SK-N-SH (cell line): ENCODE measurements at regions not wholly inside any gene's neighbourhood (a gene's known extent, or its start where the extent isn't known, plus 50 kb on each side); places are given as distances from the start of the nearest gene placed in this dataset.

Experiments
- CTCF ChIA-PET: fragments of 300-600, 350-600 bp; formaldehyde crosslinking; extraction: SDS; loops from one replicate; lab custom pipeline; 2021; lab: Yijun Ruan, JAX
- POLR2A ChIA-PET: fragments of 350-600 bp; sonication (Branson Sonifier 250); formaldehyde crosslinking; extraction: SDS; loops from one replicate; lab custom pipeline; 2020; ENCODE audit warnings: antibody characterized with exemption, inconsistent platforms; lab: Yijun Ruan, JAX
- DNase-seq: peaks from one replicate; pipeline ENCODE4 v3.0.0; 2012
- H2AFZ ChIP-seq: fragments of 200-600 bp; sonication (generic); 2 replicates; pipeline ENCODE4 v1.8.1; 2016; ENCODE audit warnings: antibody characterized with exemption, mild to moderate bottlenecking, low read depth
- H3F3A ChIP-seq: fragments of 200-600 bp; sonication (generic); replicated peaks from 2 replicates; pipeline ENCODE3; 2016; ENCODE audit warnings: antibody characterized with exemption, mild to moderate bottlenecking; ENCODE audit not compliant: insufficient read depth
- H3K27ac ChIP-seq, 2 experiments: fragments of 200-500 bp in 1 of 2; fragments of 200-600 bp in 1 of 2; sonication (Bioruptor generic) in 1 of 2; sonication (generic), shearing (Covaris generic) in 1 of 2; 2 replicates each; pipeline versions ENCODE4 v1.5.1 to v1.6.1; 2014 to 2016; ENCODE audit warnings: low read depth in 2 of 2, inconsistent platforms in 1 of 2, low read length in 1 of 2, mild to moderate bottlenecking in 1 of 2, mixed read lengths in 1 of 2
- H3K27me3 ChIP-seq: fragments of 200-600 bp; sonication (generic), shearing (Covaris generic); 2 replicates; pipeline ENCODE4 v1.6.1; 2016; ENCODE audit warnings: mixed run types; ENCODE audit not compliant: insufficient read depth
- H3K36me3 ChIP-seq, 2 experiments: fragments of 200-500 bp in 1 of 2; fragments of 200-600 bp in 1 of 2; sonication (Bioruptor generic) in 1 of 2; sonication (generic) in 1 of 2; replicated peaks in 1 of 2; 2 replicates each; pipeline versions ENCODE3 to v1.5.1; 2014 to 2016; ENCODE audit warnings: low read length in 1 of 2, mild to moderate bottlenecking in 1 of 2; ENCODE audit not compliant: insufficient read depth in 2 of 2, control insufficient read depth in 1 of 2
- H3K4me1 ChIP-seq, 2 experiments: fragments of 200-500 bp in 1 of 2; fragments of 200-600 bp in 1 of 2; sonication (Bioruptor generic) in 1 of 2; sonication (generic), shearing (Covaris generic) in 1 of 2; 2 replicates each; pipeline versions ENCODE4 v1.5.1 to v1.6.1; 2014 to 2016; ENCODE audit warnings: low read depth in 1 of 2, low read length in 1 of 2, mixed run types in 1 of 2; ENCODE audit not compliant: insufficient read depth in 2 of 2, control insufficient read depth in 1 of 2
- H3K4me2 ChIP-seq: fragments of 200-600 bp; sonication (generic), shearing (Covaris generic); 2 replicates; pipeline ENCODE4 v1.6.1; 2017; ENCODE audit warnings: mixed run types
- H3K4me3 ChIP-seq, 2 experiments: fragments of 200-500 bp in 1 of 2; fragments of 200-600 bp in 1 of 2; sonication (Bioruptor generic) in 1 of 2; sonication (generic), shearing (Covaris generic) in 1 of 2; 2 replicates each; pipeline versions ENCODE4 v1.5.1 to v1.8.1; 2014 to 2016; ENCODE audit warnings: low read depth in 2 of 2, inconsistent platforms in 1 of 2, low read length in 1 of 2, mild to moderate bottlenecking in 1 of 2, mixed read lengths in 1 of 2, moderate library complexity in 1 of 2
- H3K79me2 ChIP-seq: fragments of 200-600 bp; sonication (generic); 2 replicates; pipeline ENCODE4 v1.8.1; 2017; ENCODE audit warnings: mild to moderate bottlenecking; ENCODE audit not compliant: insufficient read depth
- H3K9ac ChIP-seq: fragments of 200-600 bp; sonication (generic); 2 replicates; pipeline ENCODE4 v1.6.1; 2017; ENCODE audit warnings: mixed run types
- H3K9me2 ChIP-seq: fragments of 200-600 bp; sonication (generic); 2 replicates; pipeline ENCODE4 v1.6.1; 2017; ENCODE audit warnings: mixed run types
- H3K9me3 ChIP-seq: fragments of 200-600 bp; sonication (generic); 2 replicates; pipeline ENCODE4 v1.6.1; 2017; ENCODE audit warnings: mixed run types, mild to moderate bottlenecking, moderate library complexity
- H4K20me1 ChIP-seq: fragments of 200-600 bp; sonication (generic); 2 replicates; pipeline ENCODE4 v1.6.1; 2017; ENCODE audit warnings: mild to moderate bottlenecking, mixed run types; ENCODE audit not compliant: insufficient read depth
- ELF1 ChIP-seq: IDR thresholded peaks from 2 replicates; pipeline ENCODE4 v1.4.0; 2012
- FOSL2 ChIP-seq: IDR thresholded peaks from 2 replicates; pipeline ENCODE4 v1.4.0; 2012; ENCODE audit warnings: low read depth, mild to moderate bottlenecking, moderate library complexity, borderline replicate concordance
- IRF3 ChIP-seq: fragments of 150-350 bp; IDR thresholded peaks from 2 replicates; pipeline ENCODE4 v1.6.1; 2016; ENCODE audit warnings: mild to moderate bottlenecking, low read depth, low read length
- JUND ChIP-seq: IDR thresholded peaks from 2 replicates; pipeline ENCODE4 v1.4.0; 2012
- MXI1 ChIP-seq: IDR thresholded peaks from 2 replicates; pipeline ENCODE4 v1.6.1; 2012; ENCODE audit warnings: mild to moderate bottlenecking, low read depth, low read length, improper control_type of control experiment
- NRF1 ChIP-seq: IDR thresholded peaks from 2 replicates; pipeline ENCODE4 v1.6.1; 2012; ENCODE audit warnings: low read depth, mild to moderate bottlenecking, low read length
- POLR2AphosphoS5 ChIP-seq: IDR thresholded peaks from 2 replicates; pipeline ENCODE4 v1.6.1; 2012; ENCODE audit warnings: low read depth, low read length
- RAD21 ChIP-seq: IDR thresholded peaks from 2 replicates; pipeline ENCODE4 v1.6.1; 2012; ENCODE audit warnings: mild to moderate bottlenecking, low read length
- RFX5 ChIP-seq: IDR thresholded peaks from 2 replicates; pipeline ENCODE4 v1.6.1; 2012; ENCODE audit warnings: mild to moderate bottlenecking, improper control_type of control experiment, low read length
- SMC3 ChIP-seq: IDR thresholded peaks from 2 replicates; pipeline ENCODE4 v1.6.1; 2012; ENCODE audit warnings: low read depth, low read length, improper control_type of control experiment
- TAF1 ChIP-seq: IDR thresholded peaks from 2 replicates; pipeline ENCODE4 v1.6.1; 2012; ENCODE audit warnings: low read depth, mild to moderate bottlenecking, low read length, moderate library complexity, borderline replicate concordance
- YY1 ChIP-seq: IDR thresholded peaks from 2 replicates; pipeline ENCODE4 v1.4.0; 2012; ENCODE audit warnings: low read depth, mild to moderate bottlenecking
- WGBS: methylation state at CpG from one replicate; pipeline ENCODE4 v1.1.6; 2017; ENCODE audit warnings: low lambda C conversion rate; 5-methylcytosine and 5-hydroxymethylcytosine counted together
- TF ChIP-seq, protein P1 (sequence below): IDR thresholded peaks from 2 replicates; pipeline ENCODE4 v1.4.0; 2012; ENCODE audit warnings: low read depth
- TF ChIP-seq, protein P2 (sequence below): IDR thresholded peaks from 2 replicates; pipeline ENCODE4 v1.4.0; 2012; ENCODE audit warnings: low read depth, borderline replicate concordance
- TF ChIP-seq, protein P3 (sequence below): fragments of 150-350 bp; IDR thresholded peaks from 2 replicates; pipeline ENCODE4 v1.6.1; 2017; ENCODE audit warnings: antibody characterized with exemption, low read length, low read depth, borderline replicate concordance
- TF ChIP-seq, protein P4 (sequence below): IDR thresholded peaks from 2 replicates; pipeline ENCODE4; 2012

DNA sequence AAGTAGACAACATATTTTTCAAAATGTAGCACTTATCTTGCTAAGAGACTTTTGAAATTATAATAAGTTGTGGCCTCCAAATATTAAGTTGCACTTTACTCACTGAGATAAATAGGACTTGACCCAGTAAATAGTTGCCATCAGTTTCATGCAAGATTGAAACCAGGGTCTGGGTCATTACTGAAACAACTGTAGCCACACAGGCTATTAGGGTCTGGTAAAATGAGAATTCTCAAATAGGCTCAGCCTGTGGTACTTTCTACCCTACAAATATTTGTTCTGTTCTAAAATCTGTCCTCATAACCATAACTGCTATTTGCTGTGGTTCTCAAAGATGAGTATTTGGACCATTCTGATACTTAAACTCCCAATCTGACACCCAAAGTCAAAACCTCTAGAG, 115.4 kb upstream of the STK17B start:
- H3K79me2 ChIP-seq = no peaks in the 10 kb centered on the region
- no peaks in the 10 kb centered on the region for H3K36me3 ChIP-seq
- no peaks in the 10 kb centered on the region for H4K20me1 ChIP-seq
- peaks cover 16% of the 10 kb centered on the region for H3F3A ChIP-seq
- H3K9me2 ChIP-seq = no peaks in the 10 kb centered on the region
- no peak overlapping the region for H3K9ac ChIP-seq
- no peak for TF ChIP-seq SMC3
- no peak for TF ChIP-seq ELF1
- no peak for TF ChIP-seq NRF1
- TF ChIP-seq, protein P1, sequence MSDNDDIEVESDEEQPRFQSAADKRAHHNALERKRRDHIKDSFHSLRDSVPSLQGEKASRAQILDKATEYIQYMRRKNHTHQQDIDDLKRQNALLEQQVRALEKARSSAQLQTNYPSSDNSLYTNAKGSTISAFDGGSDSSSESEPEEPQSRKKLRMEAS = no peak
- no peak for TF ChIP-seq IRF3
- TF ChIP-seq, protein P2, sequence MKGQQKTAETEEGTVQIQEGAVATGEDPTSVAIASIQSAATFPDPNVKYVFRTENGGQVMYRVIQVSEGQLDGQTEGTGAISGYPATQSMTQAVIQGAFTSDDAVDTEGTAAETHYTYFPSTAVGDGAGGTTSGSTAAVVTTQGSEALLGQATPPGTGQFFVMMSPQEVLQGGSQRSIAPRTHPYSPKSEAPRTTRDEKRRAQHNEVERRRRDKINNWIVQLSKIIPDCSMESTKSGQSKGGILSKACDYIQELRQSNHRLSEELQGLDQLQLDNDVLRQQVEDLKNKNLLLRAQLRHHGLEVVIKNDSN = no peak
- TF ChIP-seq FOSL2 = no peak
- H3K27me3 ChIP-seq = no peaks in the 10 kb centered on the region
- no peak overlapping the region for H2AFZ ChIP-seq
- no peaks in the 10 kb centered on the region for H3K9me3 ChIP-seq
- ChIA-PET POLR2A (no interaction called here), CTCF (interaction anchor here (3.6 kb wide), 1 partner anchor 11 kb away, joined by 12 read pairs; no protein-coding TSS in a partner anchor)
- H3K27ac ChIP-seq = no peak overlapping the region
- DNase-seq = no peak
- H3K4me3 ChIP-seq = no peak overlapping the region
- no peak overlapping the region for H3K4me2 ChIP-seq
- H3K4me1 ChIP-seq = peaks cover 2 to 19% of the 10 kb centered on the region in 2 experiments; a peak in 1 of 4 replicates

DNA sequence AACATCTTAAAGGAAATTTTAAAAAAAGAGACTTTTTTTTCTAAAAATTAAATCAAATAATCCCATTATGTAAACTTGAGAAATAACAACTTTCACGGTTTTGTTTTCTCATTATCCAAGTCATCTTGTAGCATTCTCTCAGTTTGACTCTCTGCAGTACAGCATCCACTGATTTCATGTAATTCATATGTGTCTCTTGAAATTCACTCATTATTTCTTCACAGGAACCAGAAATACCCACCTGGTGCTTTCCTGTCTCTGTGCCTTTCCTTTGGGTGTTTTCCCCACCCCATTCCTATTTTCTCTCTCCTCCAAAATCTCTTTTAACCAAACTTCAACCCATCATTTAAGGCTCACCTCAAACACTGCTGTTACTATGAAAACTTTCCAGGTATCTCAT, 116.1 kb upstream of the STK17B start:
- H3K9me2 ChIP-seq = no peaks in the 10 kb centered on the region
- TF ChIP-seq TAF1 (no peak), MXI1 (no peak), YY1 (no peak), ELF1 (no peak), RFX5 (no peak), RAD21 (no peak), POLR2AphosphoS5 (no peak), JUND (no peak)
- TF ChIP-seq, protein P3, sequence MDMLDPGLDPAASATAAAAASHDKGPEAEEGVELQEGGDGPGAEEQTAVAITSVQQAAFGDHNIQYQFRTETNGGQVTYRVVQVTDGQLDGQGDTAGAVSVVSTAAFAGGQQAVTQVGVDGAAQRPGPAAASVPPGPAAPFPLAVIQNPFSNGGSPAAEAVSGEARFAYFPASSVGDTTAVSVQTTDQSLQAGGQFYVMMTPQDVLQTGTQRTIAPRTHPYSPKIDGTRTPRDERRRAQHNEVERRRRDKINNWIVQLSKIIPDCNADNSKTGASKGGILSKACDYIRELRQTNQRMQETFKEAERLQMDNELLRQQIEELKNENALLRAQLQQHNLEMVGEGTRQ = no peak
- TF ChIP-seq, protein P2 = no peak
- TF ChIP-seq, protein P4, sequence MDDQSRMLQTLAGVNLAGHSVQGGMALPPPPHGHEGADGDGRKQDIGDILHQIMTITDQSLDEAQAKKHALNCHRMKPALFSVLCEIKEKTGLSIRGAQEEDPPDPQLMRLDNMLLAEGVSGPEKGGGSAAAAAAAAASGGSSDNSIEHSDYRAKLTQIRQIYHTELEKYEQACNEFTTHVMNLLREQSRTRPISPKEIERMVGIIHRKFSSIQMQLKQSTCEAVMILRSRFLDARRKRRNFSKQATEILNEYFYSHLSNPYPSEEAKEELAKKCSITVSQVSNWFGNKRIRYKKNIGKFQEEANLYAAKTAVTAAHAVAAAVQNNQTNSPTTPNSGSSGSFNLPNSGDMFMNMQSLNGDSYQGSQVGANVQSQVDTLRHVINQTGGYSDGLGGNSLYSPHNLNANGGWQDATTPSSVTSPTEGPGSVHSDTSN = no peak
- TF ChIP-seq, all 33 proteins: peak for 0
- H3K4me3 ChIP-seq = no peak overlapping the region
- POLR2A ChIA-PET = no interaction called here
- peaks cover 2 to 19% of the 10 kb centered on the region in 2 experiments; a peak in 1 of 4 replicates for H3K4me1 ChIP-seq
- no peak overlapping the region for H3K9ac ChIP-seq
- H3K27ac ChIP-seq = no peak overlapping the region
- H3K36me3 ChIP-seq = no peaks in the 10 kb centered on the region
- no peak overlapping the region for H3K4me2 ChIP-seq
- CTCF ChIA-PET = no interaction called here
- no peaks in the 10 kb centered on the region for H3K27me3 ChIP-seq
- H3K79me2 ChIP-seq = no peaks in the 10 kb centered on the region
- no peak for DNase-seq
- H4K20me1 ChIP-seq = no peaks in the 10 kb centered on the region
- 98% methylated on average over 1 of the region's 1 CpG for WGBS
- no peaks in the 10 kb centered on the region for H3K9me3 ChIP-seq
- no peak overlapping the region for H2AFZ ChIP-seq
- peaks cover 16% of the 10 kb centered on the region for H3F3A ChIP-seq
